HG03342 (cell line): ENCODE measurements at regions not wholly inside any gene's neighbourhood (a gene's known extent, or its start where the extent isn't known, plus 50 kb on each side); places are given as distances from the start of the nearest gene placed in this dataset.
"Not testable (repeated sequence)": the region's sequence is repeated elsewhere in the genome, so short reads cannot be mapped to it uniquely, and the experiment has no call there.

Experiments
- ATAC-seq: cut with Tn5 transposase; IDR thresholded peaks from one replicate; pipeline ENCODE4 v1.9.1; 2021; ENCODE audit warnings: mild to moderate bottlenecking, moderate library complexity; ENCODE audit not compliant: unreplicated experiment

GRCh38 chr4:31007858-31008257, 287.7 kb downstream of the PCDH7 start:
- ATAC-seq = no peak

DNA sequence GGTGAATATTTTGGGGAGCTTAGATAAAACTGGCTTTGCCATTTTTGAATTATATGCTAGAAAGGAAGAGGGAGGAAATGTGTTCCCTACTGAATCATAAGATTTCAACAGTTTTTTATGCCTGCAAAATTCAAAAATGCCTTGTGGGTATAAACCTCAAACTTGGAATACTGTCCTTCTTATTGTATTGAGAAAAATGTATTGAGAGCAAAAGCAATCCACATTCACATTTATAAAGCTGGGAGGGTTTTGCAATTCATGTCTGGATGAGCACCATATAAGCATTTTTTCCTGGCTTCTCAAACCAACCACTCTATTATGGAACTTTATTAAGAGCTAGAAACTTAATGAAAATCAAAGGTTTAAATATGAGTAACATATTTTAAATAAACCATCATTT, 289.8 kb downstream of the PCDH7 start:
- ATAC-seq = no peak

DNA sequence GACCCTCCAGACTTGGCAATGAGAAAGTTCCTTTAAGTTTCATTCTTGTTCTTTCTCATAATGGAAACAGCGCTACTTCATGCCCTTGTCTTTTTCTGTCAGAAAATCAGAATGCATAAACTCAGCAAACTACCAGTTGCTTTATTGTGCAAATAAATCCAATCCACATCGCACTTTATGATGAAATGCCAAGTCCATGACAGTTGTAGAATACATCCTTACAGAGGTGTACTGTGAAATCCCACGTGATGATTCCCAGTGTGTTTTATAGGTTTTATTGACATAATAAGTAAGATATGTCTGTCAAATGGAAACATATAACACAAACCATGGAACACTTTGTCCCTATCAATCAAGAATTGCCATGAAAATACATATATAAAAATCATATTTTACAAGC, 295.0 kb downstream of the PCDH7 start:
- ATAC-seq = no peak

- no peak for ATAC-seq
These were observed 296.3 kb downstream of the PCDH7 start for GRCh38 chr4:31016322-31017061.

DNA sequence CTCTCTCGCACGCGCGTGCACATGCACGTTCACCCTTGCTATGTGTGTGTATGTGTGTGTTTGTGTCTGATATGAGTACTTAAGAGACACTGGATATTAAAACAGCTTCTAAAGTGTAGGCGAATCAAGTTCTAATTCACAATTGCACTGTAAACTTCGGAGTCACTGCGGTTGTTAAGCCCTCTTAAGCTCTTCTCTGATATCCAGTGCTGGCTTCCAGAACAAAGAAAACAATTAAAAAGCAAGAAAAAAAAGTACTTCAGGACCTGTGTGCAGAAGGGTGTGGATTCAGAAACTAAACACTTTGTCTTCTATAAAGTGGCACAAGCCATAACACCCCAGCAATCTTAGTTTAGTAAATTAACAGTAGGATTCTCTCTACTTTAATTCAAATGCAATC, 300.2 kb downstream of the PCDH7 start:
- ATAC-seq = no peak

DNA sequence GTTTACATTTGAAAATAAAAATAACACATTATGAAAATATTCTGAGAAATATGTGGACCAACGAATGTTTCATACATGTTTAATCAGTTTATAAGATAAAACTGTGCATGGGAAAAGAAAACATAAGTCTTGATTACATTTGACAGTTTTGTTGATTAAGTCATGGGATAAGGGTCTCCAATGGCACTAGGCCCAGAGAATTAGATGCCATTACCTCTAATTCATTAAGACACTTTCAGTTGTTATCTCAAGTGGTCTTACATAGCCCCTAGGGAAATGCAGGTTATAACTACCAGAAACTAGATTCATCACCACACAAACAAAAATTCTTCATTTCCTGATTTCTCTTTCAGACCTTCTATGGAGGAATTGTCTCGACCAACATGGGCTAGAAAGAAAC, 300.8 kb downstream of the PCDH7 start:
- ATAC-seq = no peak

- ATAC-seq = no peak
These were observed 302.5 kb downstream of the PCDH7 start for GRCh38 chr4:31022702-31023101.

- ATAC-seq = no peak
These were observed 302.9 kb downstream of the PCDH7 start for GRCh38 chr4:31023109-31023508.

- ATAC-seq = no peak
These were observed 303.6 kb downstream of the PCDH7 start for GRCh38 chr4:31023742-31024141.

GRCh38 chr4:31024781-31025180, 304.6 kb downstream of the PCDH7 start:
- not testable (repeated sequence) for ATAC-seq

GRCh38 chr4:31026256-31026655, 306.1 kb downstream of the PCDH7 start:
- ATAC-seq = no peak

DNA sequence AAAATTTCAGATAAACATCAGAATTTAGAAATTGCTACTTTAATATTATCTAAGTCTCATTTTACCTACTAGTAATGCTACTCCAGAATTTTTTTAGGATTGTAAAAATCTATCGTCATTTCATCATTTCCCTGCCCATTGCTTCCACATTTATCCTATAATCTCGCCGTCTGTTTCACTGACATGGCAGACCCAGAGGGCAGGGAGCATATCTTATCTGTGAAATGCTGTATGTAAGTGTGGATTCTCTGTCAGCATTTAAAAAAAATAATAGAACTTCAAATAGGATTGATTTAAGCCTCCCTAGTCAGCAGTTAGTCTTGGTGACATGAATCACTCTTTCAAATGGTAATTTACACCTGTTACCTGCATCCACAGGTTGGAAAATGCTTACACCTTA, 314.4 kb downstream of the PCDH7 start:
- ATAC-seq = no peak

DNA sequence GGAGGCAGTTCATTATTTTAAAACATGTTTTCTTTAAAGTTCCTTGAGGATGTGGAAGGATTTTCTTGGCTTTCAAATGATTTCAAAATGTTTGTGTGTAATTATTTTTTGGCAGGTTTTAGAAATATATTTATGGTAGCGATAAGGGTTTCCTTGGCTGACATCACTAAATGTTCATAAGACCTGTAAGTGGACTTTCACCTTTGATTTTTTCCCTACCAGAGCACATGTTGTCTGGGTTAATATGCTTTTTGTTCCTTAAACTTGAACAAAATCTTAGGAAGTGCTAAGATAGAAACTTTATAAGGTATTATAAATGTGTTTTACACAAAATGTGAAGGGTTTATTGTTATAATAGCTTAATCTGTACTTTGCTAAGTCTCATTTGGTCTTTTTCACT, 315.6 kb downstream of the PCDH7 start:
- no peak for ATAC-seq

DNA sequence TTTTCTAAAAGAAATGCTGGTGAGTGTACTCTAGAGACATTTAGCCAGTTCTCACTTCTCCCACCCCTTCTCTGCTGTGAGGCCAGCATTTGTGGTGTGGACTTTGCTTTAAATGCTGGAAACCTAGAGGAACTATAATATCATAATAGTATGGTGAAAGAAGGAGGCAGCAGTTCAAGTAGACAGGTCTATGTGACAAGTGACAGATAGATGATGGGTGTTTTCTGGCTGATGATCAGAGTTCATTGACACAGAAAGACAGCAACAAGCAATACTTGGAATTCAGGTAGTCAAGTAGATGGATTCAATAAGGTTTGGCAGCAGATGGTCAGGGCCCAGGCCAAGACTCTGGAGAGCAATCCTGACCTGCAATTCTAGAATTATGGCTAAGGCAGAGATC, 317.5 kb downstream of the PCDH7 start:
- no peak for ATAC-seq

GRCh38 chr4:31039382-31039781, 319.2 kb downstream of the PCDH7 start:
- no peak for ATAC-seq

DNA sequence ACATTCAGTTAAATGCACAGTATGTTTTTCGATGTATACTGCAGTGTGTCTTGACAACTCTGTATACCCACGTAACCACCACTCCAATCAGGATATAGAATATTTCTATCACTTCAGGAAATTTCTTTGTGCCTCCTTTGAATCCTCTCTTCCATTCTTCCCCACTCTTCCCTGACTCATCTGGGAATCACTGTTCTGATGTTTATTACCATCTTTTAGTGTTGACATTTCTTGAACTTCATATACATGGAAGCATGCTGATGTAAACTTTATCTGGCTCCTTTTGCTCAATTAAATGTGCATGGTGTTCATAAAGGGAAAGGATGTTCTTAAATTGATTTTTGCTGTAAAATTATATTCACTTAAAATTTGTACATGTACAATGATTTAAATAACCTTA, 319.9 kb downstream of the PCDH7 start:
- ATAC-seq = no peak

GRCh38 chr4:31041385-31041784, 321.2 kb downstream of the PCDH7 start:
- ATAC-seq = no peak

GRCh38 chr4:31041853-31042252, 321.7 kb downstream of the PCDH7 start:
- no peak for ATAC-seq

- ATAC-seq = no peak
These were observed 323.4 kb downstream of the PCDH7 start for GRCh38 chr4:31043382-31044062.

- ATAC-seq = no peak
These were observed 325.0 kb downstream of the PCDH7 start for GRCh38 chr4:31045151-31045550.

DNA sequence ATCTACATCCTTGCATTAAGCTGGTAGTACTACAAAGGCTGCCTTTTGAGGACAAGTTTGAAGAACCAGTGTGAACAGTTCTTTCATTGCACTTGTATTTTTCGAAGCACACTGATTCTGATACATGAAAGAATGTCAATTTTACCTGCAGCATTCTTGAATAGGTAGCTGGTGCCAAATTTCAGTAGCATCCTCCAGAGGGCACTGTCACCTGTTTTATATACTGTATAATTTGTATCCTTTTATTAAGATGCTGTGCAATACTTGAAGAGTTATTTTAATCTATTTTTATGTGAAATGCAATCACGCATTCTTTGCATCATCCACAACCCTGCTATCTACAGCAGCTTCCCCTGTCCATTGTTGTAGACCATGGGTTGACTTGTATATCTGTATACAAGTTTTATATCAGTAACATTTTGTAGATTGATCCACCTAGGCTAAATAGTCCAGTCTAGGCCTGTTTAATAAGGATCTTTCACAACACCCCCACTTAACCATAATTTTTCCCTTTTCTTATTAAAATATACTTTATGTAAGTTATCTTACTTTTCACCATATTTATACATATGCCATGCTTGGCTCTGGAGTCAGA, 325.7 kb downstream of the PCDH7 start:
- no peak for ATAC-seq

DNA sequence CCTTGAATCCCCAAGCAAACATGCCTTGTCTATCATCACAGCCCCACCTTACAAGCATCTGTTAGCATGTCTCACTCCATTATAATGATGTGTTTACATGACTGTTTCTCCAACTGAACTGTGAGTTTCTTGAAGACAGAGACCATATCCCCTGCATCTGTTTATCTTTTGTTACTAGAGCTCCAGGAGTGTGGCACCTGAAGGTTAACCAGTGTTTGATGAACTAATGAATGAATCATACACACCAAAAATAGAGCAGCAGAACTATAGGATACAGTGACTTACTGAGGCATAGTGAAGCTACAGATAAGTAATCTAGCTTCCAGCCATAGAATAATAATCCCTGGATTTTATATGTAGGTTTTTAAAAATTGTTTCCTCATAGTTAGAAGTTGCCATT, 331.0 kb downstream of the PCDH7 start:
- ATAC-seq = no peak
